ENCODE measurements at regions not wholly inside any gene's neighbourhood (a gene's known extent, or its start where the extent isn't known, plus 50 kb on each side); places are given as distances from the start of the nearest gene placed in this dataset.

DNA sequence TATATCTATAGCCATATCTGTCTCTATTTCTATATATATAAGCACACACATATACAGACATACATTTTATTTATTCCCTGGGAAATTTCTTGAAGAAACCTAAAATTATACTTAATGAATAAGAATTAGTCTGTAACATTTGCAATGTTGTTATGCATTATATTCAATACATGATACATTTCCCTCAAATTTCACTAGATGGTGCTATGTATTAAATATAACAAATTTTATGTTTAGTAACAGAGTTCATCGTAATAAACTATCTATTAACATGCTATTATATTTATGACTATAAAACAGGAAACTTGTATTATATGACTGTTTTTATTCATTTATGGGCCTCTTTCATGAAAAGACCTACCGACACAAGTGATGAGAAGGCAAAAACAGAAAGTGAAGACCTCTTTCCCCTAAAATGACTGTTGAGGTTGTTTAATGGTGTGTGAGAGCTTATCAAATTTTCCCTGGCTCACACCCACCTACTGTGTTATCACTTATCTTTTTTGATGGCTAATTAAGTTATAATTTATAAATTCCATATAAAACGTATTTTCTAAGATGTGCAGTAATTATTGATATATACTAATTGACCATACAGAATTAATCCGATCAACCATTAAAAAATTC, 881.9 kb downstream of the SLITRK6 start:
- DNase-seq (ENCODE audit: low spot score) (no peak), ATAC-seq (peak; percentile 67)

DNA sequence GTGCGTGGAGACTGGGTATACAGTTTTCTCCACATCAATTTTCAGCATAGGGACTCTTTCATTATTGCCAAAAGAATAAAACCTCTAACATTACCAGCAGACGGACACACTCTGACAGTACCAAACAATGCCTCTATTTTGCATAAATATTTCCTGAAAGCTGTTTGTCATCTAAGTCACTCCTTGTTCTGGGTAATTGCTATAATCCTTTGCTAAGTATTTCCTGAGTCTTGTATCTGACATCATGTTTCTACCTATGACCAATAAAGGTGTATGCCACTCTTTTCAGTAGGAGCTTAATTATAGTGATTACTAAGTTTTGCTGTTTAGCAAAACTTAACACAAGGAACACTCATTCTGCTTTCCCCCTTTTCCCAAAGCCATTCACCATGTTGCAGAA, 886.5 kb downstream of the SLITRK6 start:
- no peak for ATAC-seq
- no peak for DNase-seq (ENCODE audit: low spot score)

DNA sequence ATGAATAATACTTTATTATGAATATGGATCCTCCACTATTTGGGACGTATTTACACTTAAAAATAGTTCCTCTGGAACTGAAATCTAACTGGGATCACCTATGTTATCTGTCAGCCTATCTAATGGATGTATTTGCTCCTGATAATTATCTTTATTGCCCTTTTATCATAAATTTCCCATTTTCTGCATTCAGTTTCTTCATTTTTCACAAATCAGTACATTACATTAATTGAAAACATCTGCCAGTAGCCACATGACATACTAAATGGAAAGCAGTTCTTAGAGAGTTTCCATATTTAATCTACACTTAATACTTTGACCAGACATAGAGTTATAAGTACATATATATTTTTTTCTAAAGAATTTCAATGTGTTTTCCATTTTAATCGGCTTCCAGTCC, 888.8 kb downstream of the SLITRK6 start:
- ATAC-seq, result no peak

DNA sequence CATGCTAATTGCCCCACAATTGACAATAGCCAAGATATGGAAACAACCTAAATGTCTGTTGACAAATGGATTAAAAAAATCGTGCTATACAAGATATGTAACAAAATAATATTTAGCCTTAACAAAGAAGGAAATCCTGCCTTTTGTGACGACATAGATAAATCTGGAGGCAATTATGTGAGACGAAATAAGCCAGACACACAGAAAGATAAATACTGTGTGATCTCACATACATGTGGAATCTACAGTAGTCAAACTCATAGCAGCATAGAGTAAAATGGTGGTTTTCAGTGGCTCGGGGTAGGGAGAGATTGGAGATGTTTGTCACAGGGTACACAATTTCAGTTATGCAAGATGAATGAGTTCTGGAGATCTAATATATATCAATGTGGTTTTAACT, 895.8 kb downstream of the SLITRK6 start:
- DNase-seq (ENCODE audit: low spot score) (no peak), ATAC-seq (no peak)

More for the DNA sequence above, 888.8 kb downstream of the SLITRK6 start:
- DNase-seq (ENCODE audit: low spot score), result no peak

DNA sequence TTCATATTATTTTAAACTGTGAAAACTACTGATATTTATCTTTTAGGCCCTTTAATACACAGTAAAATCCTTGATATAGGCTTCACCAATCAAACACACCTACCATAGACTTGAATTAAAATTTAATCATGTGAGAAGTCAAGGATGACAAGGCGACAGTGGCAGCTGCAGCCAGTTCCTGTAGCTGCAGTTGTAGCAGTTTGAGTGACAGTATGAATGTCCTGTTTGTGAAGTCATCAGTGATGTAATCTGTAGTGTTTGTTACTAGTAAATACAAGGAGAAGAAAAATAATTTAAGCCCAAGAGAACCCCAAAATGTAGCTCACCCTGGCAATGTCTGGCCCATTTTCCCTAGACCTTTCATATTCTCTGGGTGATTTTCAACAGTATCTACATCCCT, 897.0 kb downstream of the SLITRK6 start:
- no peak for ATAC-seq
- no peak for DNase-seq (ENCODE audit: low spot score)

DNA sequence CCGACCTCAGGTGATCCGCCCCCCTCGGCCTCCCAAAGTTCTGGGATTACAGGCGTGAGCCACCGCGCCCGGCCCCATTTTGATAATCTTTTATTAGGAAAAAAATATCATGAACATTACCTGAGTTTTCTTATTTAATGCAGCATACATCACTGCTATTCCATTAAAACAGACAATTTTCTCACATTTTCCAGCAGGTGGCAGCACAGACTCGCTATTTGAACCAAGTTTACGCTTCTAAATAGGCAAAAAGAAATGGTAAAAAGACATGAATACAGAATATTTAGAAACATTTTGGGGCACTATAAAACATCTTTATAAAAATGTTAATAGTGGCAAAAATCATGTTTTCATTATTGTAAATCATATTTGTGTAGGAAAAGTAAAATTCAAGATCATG, 903.1 kb downstream of the SLITRK6 start:
- no peak for DNase-seq (ENCODE audit: low spot score)

DNA sequence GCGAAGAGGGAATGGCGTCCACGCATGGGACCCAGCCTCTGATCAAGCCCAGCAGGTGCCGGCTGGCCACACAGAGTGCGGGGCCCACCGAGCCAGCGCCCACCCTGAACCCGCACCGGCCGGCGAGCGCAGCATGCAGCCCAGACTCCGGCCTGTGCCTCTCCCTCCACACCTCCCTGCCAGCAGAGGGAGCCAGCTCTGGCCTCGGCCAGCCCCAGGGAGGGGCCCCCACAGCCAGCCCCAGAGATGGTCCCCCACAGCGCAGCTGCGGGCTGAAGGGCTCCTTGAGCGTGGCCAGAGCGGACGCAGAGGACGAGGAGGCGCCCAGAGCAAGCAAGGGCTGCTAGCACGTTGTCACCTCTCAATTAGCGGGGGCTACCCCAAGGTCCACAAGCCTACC, 904.5 kb downstream of the SLITRK6 start:
- DNase-seq (ENCODE audit: low spot score) (no peak), ATAC-seq (no peak)

More for the DNA sequence above, 903.1 kb downstream of the SLITRK6 start:
- peak; percentile 69 for ATAC-seq

DNA sequence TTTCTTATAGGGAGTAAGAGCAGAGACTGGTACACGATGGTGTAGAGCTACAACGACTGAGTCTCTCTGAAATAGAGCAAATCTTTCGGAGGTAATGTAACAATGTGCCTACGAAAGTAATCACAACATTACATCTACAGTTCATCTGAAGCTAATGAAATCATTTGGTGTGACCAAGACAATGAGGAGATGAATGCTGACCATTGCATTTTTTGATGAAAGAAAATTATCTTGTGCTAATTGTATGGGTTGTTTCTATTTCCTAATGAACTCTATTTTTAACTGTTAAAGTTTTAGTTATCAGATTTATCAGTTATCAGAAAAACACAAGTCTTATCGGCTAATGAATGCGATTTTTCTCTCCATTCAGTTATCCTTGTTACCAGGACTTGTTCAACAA, 913.4 kb downstream of the SLITRK6 start:
- ATAC-seq, result no peak
- no peak for DNase-seq (ENCODE audit: low spot score)

DNA sequence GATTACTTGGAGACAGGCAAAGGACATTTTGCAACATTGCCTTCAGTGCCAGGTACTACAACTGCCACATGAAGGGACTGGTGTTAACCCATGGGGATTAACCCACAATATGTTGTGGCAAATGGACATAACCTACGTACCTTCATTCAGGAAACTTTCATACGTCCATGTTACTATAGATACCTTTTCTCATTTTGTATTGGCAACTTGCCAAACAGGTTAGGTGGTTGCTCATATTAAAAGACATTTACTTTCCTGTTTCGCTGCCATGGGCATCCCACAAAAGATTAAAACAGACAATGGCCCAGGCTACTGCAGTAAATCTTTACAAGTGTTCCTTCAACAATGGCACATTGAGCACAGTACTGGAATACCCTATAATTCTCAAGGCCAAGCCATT, 925.3 kb downstream of the SLITRK6 start:
- ATAC-seq, result no peak
- DNase-seq (ENCODE audit: low spot score), result no peak

DNA sequence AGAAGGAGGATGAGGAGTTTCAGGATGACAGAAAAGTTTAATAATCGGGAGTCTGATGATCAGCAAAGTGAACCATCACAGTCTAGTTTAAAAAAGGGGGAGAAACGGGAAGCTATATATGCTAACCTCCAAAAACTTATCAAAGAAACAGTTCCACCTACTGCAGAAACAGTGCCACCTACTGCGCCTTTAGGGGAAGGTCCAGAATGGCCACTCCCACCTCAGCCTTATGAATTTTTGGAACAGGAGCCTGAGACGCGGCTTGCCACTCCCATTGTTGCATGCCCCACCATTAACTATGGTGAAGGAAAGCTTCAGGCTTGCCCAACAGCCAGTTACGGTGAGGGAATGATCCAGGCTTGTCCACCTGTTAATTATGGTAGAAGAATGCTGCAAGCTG, 929.0 kb downstream of the SLITRK6 start:
- no peak for DNase-seq (ENCODE audit: low spot score)
- ATAC-seq, result no peak

DNA sequence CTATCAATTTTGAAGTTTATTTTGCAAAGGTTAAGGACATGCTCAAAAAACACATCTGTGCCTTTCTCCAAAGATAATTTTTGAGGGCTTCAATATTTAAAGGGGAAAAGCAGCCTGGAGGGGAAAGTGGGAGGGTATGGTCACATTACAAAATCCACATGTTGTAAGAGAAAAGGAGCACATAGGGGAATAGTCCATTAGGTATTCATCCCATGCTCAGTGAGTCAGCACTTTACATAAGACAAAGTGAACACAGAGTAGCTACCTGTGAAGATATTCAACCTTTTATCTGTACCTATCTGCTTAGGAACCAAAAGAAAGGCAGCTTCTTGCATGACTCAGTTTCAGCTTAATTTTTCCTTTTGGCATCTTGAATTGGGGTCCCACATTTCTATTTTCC, 932.0 kb downstream of the SLITRK6 start:
- no peak for DNase-seq (ENCODE audit: low spot score)
- ATAC-seq, result no peak

DNA sequence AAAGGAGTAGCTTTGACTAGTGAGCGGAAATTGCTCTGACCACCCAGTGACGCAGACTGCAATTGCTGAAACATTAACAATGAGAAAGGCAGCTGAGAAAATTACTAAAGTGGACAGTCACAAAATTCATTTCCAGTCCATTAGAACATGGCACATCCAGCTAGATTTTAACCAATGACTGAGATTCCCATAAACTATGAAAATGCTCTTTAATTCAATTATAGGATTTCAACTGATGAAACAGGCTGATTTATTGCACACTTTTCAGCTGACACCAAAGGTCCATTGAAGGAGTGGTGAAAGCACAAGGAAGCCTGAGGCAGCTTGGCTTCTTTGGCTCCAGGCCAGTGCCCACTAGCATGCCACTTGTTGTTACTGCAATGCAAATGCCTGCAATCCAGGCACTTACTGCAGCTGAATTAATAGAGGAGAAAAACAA, 933.4 kb downstream of the SLITRK6 start:
- DNase-seq (ENCODE audit: low spot score) (no peak), ATAC-seq (no peak)

DNA sequence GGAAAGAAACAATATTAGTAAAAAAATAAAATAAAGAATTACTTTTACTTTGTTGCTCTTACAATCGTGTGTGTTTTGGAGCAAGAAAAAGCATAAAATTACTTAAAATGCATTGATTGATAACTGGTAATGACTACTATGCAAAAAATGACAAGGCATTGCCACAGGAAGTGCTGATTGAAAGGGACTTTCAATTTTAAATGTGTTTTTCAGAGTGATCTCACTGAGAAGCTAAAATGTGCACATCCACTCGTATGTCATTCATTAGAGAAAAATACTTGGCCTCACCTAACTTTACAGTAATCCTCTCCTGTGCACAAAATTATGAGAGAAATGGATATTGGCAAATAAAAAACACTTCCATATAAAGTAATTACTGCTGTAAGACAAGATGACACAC, 934.9 kb downstream of the SLITRK6 start:
- ATAC-seq (no peak), DNase-seq (ENCODE audit: low spot score) (no peak)

DNA sequence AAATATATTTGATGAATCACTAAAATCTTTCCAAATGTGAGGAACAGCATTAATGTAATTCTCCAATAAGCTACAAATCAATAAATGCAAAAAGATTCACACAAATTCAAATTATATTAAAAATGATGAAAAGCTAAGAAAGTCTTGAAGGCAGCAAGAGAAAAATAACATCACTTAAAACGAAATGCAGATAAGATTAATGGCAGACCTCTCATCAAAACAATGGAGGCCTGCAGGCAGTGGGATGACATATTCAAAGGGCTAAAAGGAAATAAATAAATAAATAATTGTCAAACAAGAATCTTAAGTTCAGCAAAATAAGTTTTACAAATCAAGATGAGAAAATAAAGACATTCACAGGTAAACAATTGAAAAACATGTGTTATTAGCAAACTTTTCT, 952.1 kb downstream of the SLITRK6 start:
- DNase-seq (ENCODE audit: low spot score) (no peak), ATAC-seq (no peak)

DNA sequence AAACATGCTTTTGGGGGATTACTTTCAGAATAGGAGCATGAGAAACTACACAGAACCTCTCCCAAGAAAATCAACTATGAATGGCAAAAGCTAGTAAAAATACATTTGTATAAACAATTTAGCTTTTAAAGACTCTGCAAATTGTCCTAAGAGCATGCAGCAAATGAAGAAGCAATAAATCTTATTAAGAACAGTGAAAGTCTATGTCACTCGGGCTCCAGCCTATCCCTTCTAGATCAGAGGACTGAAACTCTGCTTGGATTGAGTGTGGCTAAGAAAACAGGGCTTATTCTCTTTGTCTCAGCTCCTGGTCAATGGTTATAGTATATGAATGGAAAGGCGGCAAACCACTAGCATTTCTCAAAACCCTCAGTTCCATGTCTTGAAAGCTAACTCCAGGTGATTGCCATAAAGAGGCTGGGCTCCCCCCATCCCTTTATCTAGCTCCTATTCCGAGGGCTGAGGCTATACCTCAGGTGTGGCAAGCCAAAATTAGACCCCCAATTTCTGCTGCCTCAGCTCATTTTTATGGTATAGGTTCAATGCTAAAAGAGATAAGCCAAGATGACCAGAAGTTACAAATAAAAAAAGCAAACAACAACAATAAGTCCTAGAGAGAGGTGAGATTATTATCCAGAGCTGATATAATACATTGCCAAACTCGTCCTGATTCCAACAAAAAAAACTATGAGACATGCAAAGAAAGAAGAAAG, 953.2 kb downstream of the SLITRK6 start:
- no peak for ATAC-seq
- no peak for DNase-seq (ENCODE audit: low spot score)

DNA sequence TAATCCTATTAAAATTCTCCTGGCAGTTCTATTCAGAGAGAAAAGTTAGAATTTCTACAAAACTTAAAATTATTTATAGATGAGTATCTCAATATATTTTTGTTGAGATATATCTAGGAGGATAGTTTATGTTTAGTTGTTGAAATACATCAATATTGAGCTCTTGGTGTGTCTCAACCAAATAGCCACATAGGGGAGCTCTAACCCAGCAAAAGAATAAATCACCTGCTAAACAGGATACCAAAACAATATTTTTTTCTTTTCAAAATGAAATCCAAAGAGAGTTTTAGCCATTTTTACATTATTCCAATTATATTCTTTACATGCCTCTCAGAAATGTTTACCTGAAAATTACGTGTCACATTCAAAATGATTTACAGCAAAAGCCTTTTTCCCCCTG, 954.7 kb downstream of the SLITRK6 start:
- no peak for ATAC-seq

DNA sequence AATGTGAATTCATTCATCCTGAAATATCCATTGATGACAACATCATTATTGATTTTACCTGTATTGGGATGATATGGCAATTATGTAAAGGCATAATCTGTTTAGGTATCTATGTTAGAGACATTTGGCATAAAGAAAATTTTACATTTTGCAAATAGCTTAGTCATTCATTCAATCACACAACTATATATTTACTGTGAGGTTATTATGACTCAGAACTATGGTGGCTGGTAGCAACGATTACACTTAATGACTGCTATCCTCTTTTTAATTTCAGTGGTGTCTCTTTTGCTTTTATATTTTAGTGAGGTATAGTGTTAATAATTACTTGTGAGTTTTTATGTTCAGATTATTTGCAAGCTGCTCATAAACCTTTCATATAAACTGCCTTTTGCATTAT, 955.9 kb downstream of the SLITRK6 start:
- DNase-seq (ENCODE audit: low spot score) (no peak), ATAC-seq (no peak)

More for the DNA sequence above, 954.7 kb downstream of the SLITRK6 start:
- DNase-seq (ENCODE audit: low spot score), result no peak

DNA sequence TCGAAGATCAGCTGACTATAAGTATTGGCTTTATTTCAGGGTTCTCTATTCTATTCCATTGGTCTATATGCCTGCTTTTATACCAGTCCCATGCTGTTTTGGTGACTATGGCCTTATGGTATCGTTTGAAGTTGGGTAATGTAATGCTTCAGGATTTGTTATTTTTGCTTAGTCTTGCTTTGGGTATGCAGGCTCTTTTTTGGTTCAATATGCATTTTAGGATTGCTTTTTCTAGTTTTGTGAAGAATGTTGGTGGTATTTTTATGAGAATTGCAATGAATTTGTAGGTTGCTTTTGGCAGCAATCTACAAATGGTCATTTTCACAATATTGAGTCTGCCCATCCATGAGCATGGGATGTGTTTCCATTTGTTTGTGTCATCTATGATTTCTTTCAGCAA, 951.9 kb upstream of the SLITRK1 start:
- ATAC-seq (no peak), DNase-seq (ENCODE audit: low spot score) (no peak)

DNA sequence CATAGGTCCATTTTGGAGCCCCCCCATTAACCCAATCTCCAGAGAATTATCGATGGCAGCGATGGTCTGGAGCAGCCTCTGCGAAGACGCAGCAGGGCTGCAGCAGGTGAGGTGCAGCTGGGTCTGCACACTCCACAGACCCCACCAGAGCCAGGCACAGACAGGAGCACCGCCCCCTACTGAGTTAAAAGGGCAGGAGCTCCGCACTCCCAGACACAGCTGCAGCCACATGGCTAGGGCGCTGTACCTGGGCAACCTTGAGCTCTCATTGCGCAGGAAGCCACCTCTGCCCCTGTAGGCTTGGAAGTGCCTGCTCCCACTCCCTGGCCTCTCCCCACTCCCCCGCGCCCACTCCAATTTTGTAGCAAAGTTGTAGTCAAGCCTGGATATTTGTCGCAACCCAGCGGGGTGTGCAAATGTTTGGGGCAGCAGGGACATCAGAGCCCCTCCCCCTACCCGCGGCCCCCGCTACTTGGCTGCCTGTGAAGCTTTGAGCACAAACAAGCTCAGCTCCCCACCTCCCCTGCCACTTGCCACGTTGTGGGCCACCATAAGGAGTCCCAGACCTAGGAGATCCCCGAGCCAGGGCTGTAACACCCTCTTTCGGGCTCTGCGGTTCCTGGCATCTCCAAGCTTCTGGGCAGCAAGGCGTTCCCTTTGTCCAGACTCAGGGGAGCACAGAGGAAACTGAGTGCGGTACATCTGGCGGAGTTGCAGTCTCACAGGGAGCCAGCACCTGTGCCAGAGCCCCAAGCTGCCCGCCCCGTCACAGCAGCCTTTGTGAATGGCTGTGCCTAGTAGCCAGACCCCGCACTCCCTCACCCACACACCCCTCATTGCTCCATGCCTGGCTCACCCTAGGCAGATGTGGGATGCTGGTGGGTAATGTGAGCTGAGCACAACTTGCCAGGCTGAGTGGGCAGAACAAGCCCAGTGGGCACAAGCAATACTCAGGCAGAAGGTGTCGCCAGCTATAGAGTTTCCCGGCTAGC, 949.7 kb upstream of the SLITRK1 start:
- ATAC-seq (no peak), DNase-seq (ENCODE audit: low spot score) (no peak)

DNA sequence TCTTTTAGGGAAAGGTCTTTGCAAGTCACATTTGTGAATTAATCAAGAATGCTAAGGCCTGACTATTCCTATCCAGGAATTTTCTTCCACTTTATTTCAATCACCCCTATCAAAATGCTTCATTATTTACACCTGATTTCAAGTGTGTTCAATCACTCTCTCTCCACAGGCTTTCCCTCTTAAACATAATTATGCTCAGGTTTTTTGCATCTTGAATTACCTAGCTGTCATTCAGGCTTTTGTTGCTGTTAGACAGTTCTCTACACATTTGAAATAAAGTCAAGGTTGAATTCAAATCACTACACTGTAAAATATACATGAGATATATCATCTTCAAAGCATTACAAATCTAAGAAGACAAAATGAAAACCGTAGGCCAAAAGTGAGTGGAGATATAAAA, 941.3 kb upstream of the SLITRK1 start:
- ATAC-seq, result no peak
- DNase-seq (ENCODE audit: low spot score), result no peak

DNA sequence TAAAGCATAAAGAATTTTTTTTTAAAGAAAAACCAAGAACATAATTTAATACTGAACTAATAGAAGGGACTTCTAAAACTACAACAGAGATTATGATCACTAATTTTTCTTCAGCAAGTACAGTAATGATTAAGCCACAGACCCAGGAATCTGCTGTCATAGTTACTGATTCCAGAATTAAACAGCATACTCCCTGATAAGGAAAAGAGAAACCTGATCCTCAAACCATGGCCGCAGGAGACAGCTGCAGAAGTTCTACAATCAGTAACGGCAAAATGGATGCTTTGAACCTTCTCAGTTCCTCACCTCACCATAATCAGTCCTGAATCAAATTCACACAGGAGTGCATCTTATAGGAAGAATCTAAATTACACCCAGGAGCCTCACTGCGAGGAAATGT, 939.0 kb upstream of the SLITRK1 start:
- DNase-seq (ENCODE audit: low spot score), result no peak
- ATAC-seq, result no peak
